ENCODE measurements at regions not wholly inside any gene's neighbourhood (a gene's known extent, or its start where the extent isn't known, plus 50 kb on each side); places are given as distances from the start of the nearest gene placed in this dataset.

DNA sequence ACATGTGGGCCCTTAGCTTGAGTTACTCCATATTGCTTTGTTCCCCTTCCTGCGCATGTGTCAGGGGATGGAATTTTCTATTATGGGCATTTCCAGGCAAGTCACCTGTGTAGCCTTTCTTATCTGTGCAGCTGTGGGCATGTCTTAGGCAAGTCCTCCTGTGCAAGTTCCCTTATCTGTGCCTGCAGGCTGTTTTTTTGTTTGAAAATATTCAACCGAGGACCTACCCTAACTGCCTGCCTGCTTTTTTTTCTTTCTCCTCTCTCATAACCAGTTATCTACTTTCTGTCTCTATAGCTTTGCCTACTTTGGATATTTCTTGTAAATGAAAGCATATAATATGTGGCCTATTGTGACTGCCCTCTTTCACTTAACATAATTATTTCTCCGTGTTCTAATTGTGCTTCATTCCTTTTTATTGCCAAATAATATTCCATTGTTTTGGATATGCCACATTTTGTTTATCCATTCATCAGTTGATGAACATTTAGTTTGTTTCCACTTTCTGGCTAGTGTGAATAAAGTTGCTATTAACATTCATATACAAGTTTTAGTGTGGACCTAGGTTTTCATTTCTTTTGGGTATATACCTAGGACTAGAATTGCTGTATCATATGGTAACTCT is 83.6 kb upstream of the CADM1 start:
- TF ChIP-seq, protein P1, sequence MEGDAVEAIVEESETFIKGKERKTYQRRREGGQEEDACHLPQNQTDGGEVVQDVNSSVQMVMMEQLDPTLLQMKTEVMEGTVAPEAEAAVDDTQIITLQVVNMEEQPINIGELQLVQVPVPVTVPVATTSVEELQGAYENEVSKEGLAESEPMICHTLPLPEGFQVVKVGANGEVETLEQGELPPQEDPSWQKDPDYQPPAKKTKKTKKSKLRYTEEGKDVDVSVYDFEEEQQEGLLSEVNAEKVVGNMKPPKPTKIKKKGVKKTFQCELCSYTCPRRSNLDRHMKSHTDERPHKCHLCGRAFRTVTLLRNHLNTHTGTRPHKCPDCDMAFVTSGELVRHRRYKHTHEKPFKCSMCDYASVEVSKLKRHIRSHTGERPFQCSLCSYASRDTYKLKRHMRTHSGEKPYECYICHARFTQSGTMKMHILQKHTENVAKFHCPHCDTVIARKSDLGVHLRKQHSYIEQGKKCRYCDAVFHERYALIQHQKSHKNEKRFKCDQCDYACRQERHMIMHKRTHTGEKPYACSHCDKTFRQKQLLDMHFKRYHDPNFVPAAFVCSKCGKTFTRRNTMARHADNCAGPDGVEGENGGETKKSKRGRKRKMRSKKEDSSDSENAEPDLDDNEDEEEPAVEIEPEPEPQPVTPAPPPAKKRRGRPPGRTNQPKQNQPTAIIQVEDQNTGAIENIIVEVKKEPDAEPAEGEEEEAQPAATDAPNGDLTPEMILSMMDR (IDR thresholded peaks at IDR 0.05), result no peak
- no peak for TF ChIP-seq POLR2A (IDR thresholded peaks at IDR 0.05)
